CD4-positive, alpha-beta T cell treated with Interleukin-12 subunit alpha and Interleukin-12 subunit beta, for 1 hour (primary cell): ENCODE measurements at regions not wholly inside any gene's neighbourhood (a gene's known extent, or its start where the extent isn't known, plus 50 kb on each side); places are given as distances from the start of the nearest gene placed in this dataset.
"Not testable (repeated sequence)": the region's sequence is repeated elsewhere in the genome, so short reads cannot be mapped to it uniquely, and the experiment has no call there.

Experiments used
- DNase-seq: peaks from one replicate; pipeline ENCODE4 v3.0.0-alpha.2; 2020

DNA sequence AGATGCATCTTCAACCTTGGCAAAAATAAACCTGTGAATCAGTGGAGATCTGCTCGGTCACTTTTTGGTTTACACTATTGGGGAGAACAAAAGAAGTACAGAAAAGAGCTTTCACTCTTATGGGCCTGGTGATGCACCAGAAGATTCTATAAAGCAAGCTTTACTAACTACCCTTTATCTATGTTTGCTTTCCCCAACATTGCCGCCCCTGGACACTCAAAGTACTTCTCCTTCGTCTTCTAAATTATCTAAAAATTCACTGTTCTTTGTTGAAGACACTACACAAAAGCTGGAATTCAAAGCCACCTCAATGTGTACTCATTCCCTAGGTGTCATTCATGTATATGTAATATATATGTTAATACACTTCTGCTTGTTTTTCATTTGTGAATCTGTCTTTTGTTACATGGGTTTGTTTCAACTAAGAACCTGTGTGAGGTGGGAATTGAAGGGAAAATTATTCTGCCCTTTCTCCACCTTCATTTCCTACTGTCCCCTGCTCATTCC lies 97.9 kb upstream of the BTN3A2 start:
- no peak for DNase-seq

GRCh38 chr6:26268659-26269402 lies 96.2 kb upstream of the BTN3A2 start:
- DNase-seq = no peak

GRCh38 chr6:26269531-26270485 lies 95.2 kb upstream of the BTN3A2 start:
- DNase-seq = no peak

- DNase-seq = peak; percentile 31
These were observed 94.5 kb upstream of the BTN3A2 start for GRCh38 chr6:26270486-26270861.

DNA sequence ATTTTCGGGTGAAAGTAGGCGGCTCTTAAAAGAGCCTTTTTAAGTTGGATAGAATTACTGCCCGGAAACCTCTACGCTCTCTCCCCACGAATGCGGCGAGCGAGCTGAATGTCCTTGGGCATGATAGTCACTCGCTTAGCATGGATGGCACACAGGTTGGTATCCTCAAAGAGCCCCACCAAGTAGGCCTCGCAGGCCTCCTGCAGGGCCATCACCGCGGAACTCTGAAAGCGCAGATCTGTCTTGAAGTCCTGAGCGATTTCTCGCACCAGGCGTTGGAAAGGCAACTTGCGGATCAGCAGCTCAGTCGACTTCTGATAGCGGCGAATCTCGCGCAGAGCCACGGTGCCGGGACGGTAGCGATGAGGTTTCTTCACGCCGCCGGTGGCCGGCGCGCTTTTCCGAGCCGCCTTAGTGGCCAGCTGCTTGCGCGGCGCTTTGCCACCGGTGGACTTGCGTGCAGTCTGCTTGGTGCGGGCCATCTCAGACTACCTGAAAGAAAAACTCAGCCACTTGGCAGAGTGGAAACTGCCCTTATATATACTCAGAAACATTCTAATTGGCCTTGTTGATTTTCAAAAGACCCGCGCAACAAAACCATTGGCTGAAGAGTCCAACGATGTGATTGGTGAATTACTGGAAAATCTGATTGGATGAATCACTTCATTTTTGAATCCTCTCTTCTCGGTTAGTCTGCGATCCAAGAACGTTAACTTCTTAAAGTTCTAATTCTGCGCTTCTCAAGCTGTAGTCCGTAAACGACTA lies 93.9 kb upstream of the BTN3A2 start:
- peak; percentile 91 for DNase-seq

GRCh38 chr6:26271668-26272024 lies 93.4 kb upstream of the BTN3A2 start:
- no peak for DNase-seq

GRCh38 chr6:26272171-26272637 lies 92.8 kb upstream of the BTN3A2 start:
- DNase-seq = no peak

DNA sequence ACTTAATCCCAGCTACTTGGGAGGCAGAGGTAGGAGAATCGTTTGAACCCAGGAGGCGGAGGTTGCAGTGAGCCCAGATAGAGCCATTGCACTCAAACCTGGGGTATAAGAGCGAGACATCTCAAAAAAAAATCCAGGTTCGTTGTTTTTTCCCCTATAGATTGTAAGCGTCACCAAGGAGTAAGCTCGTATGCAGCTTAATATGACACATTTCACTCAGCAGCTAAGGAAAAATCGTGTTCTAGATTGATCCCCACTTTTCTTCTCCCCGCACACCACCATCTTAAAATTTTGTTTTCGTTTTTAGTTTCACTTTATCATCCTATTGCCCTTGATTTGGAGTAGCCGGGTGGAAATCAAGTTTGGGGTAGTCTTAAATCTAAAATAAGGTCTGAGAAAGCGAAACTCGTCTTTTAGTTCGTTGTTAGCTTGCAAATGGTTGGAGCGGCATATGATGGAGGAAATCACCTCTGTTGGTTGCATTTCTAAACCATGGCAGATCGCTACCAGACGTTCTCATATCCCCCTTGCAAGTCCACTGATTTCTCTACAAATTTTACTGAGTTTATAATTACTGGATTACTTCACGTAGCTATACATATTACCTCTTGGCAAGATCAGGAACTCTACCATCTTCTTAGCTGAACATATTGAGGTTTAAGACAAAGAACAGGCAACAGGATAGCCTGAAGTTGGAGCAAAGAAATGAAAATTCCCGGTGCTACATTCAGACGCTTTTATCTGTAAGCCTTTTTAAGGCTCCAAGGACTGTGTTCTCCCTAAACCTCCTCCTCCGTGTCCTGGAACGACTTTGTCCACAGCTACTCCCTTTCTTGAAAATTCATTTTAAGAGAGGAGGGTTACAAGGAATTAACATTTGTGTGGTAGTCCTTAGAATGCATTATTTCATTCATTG lies 91.1 kb upstream of the BTN3A2 start:
- DNase-seq = peak; percentile 77

DNA sequence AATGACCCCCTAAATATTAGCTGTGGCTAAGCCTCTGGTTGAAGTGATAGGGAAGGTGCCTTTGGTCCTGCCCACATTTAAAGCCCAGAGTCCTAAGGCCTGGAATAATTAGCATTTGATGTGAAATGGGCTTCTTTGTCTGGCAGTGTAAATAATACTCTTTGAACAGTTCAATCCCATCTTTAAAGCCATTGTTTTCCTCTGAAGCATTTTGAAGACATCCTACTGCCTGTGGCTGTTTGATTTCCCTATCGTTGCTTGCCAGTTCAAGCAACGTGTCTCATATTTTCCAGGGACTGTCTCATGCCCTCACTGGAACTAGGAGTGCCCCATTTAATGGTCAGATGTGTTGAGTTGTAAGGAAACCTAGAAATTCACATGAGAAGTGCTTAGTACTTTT lies 89.3 kb upstream of the BTN3A2 start:
- no peak for DNase-seq

DNA sequence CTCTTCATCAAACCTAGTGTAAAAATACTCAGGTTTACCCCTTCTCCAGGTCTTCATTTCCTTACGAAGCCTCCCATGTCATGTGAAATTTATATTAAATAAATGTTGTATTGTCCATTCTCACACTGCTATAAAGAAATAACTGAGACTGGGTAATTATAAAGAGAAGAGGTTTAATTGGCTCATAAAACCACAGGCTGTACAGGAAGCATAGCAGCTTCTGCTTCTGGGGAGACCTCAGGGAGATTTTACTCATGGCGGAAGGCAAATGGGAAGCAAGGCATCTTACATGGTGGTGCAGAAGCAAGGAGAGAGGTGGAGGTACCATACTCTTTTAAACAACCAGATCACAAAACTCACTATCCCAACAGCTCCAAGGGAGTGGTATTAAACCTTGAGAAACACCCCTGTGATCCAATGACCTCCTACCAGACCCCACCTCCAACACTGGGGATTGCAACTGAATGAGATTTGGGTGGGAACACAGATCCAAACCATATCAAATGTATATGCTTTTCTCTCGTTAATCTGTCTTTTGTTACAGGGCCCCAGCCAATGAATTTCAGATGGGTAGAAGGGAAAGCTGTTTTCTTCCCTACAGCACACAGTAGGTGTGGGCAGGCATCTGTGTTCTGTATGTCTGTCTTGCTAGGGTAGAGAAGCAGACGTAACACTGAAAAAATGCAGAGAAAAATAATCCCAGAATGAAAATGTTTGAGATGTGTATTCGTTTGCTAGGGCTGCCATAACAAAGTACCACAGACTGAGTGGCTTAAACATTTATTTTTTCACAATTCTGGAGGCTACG lies 88.0 kb upstream of the BTN3A2 start:
- DNase-seq = no peak

DNA sequence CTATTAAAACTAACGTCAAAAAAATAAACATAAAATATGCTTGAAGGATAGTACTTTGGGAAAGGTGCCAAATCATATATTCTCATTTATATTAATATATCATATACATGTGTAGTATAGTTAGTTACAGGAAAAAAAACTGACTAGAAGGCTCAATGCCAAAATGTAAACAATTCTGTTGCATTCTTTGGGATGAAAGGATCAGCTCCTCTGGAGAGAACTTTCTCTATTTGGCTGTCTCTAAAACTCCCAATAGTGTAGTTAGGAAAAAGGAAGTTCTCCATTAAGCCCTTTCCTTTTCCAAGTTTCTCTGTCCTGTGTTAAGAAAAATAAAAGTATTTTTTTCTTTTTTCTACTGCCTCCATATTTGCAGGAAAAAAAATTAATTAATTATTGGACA lies 86.5 kb upstream of the BTN3A2 start:
- no peak for DNase-seq

GRCh38 chr6:26279371-26279770 lies 85.6 kb upstream of the BTN3A2 start:
- DNase-seq = not testable (repeated sequence)

DNA sequence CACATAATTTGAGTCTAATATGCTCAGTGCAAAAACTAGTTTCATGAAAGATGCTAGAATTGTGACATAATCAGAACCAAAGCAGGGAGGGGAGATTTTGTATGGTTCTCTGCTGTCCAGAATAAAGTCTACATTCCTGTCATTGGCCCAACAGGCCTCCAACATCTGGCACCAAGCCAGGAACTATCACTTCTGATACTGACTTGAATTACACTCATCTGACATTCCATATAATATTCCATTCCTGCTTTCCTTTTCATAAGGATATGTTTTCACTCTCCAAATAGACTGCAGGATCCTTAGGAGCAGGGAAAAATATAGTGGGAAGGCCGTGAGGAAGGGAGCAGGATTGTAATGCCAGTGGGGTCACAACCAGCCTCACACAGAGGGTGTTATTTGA lies 84.6 kb upstream of the BTN3A2 start:
- DNase-seq = no peak

- DNase-seq = peak; percentile 60
These were observed 80.4 kb upstream of the BTN3A2 start for GRCh38 chr6:26284537-26285142.

DNA sequence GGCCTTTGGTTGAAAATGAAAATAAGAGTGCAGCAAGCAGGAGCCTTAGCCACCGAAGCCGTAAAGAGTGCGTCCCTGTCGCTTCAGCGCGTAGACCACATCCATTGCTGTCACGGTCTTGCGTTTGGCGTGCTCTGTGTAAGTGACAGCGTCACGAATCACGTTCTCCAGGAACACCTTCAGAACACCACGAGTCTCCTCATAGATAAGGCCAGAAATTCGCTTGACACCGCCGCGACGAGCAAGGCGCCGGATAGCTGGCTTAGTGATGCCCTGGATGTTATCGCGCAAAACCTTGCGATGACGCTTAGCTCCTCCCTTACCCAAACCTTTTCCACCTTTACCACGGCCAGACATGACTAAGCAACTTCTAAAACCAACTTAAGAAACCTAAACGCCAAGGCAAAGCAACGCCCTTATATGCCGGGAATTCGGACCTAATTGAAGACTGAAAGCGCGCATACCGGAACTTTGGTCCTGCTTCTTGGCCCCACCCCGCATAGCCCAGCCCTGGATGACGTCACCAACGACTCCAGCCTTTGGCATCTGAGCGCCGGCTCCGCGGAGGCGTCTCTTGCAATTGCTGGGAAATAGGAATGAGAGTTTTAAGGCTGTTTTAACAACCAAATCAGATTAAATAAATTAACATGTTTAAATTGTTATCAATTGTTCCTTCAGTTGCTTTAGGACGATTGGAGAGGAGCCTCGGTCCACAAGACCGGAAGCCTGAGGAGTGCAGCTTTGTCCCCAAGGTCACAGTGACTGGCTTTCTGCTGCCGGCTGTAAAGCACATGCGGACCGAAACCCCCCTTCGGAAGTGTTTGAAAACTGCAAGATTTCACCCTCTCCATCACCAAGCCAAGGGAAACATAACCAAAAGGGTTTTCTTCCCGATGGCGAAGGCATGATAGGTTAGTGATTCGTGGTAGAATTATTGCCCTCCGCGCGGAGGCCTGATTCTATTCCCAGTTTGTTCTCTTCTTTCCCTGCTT lies 79.6 kb upstream of the BTN3A2 start:
- peak; percentile 98 for DNase-seq

- peak; percentile 88 for DNase-seq
These were observed 78.7 kb upstream of the BTN3A2 start for GRCh38 chr6:26286168-26286877.

GRCh38 chr6:26288155-26288554 lies 76.8 kb upstream of the BTN3A2 start:
- no peak for DNase-seq

DNA sequence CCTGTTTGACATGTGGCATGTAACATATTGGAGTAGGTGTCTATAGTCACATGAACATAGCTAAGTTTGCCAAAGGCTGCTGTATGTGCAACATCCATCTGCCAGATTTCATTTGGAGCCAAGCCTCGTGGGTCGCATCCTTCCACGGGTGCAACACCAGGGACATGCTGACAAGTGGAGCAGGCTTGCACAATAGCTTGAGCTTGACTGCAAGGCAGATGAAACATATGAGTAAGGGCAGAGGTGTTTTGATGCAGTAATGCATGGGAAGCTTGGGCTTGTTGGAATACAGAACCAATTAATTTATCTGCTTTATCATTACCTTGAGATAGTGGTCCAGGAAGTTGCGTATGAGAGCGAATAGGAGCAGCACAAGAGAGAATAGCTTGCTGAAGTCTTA lies 74.1 kb upstream of the BTN3A2 start:
- no peak for DNase-seq

DNA sequence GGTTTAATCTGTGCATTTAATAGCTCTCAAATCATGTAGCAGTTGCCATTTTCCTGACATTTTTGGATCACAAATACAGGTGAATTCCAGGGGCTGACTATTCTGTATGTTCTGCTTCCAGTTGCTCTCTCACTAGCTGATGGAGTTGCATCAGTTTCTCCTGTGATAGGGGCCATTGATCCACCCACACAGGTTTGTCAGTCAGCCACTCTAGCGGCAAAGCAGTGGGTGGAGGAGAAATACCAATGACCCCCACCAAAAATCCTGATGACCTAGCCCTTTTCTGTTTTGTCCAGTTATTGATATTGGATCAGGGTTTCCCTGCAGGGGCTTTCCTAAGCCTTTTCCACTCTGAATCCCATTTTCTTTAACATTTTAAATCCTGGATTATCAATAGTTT lies 72.3 kb upstream of the BTN3A2 start:
- DNase-seq = no peak
